ENCODE measurements at regions not wholly inside any gene's neighbourhood (a gene's known extent, or its start where the extent isn't known, plus 50 kb on each side); places are given as distances from the start of the nearest gene placed in this dataset.

DNA sequence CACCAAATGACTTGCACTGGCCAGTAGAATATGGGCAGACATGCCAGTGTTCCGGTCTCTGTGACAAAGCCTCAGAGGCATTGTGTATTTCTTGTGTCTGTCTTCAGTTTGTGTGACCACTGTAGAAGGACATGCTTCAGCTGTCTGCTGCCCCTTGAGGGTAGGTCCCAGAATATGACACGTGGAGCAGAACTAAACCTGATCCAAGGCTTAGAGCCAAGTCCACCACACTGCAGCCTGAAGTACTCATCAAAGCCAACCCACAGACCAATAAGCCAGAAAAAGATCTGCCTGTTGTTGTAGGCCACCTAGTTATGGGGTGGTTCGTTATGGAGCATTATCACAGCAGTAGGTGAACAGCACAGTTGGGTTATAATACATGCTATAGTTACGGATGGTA lies 468.9 kb downstream of the PSAT1 start:
- no peaks in the 10 kb centered on the region for H3K36me3 ChIP-seq

DNA sequence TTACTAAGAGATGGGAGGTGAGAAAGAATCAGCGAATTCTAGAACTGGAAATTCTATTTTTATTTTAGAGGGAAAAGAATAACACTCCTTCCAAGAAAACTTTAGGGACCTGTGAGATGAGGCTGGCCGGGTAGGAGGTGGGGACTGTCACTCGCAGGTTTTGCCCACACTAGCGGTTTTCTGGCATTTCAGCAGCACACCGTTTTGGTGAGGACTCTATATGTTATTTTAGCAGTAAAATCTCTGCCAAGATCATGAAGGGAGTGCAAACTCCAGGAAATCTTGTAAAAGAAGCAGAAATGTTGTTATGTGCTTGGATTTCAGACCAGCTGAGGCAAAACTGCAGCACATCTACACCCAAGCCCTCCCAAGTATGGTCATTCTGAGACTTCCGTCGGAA lies 470.6 kb downstream of the PSAT1 start:
- Histone ChIP-seq H3K4me3 (no peak overlapping the region), H3K4me1 (no peaks in the 10 kb centered on the region), H3K27me3 (no peaks in the 10 kb centered on the region), H3K9me3 (no peaks in the 10 kb centered on the region), H3K27ac (no peak overlapping the region), H3K36me3 (no peaks in the 10 kb centered on the region)
- TF ChIP-seq, protein P1, sequence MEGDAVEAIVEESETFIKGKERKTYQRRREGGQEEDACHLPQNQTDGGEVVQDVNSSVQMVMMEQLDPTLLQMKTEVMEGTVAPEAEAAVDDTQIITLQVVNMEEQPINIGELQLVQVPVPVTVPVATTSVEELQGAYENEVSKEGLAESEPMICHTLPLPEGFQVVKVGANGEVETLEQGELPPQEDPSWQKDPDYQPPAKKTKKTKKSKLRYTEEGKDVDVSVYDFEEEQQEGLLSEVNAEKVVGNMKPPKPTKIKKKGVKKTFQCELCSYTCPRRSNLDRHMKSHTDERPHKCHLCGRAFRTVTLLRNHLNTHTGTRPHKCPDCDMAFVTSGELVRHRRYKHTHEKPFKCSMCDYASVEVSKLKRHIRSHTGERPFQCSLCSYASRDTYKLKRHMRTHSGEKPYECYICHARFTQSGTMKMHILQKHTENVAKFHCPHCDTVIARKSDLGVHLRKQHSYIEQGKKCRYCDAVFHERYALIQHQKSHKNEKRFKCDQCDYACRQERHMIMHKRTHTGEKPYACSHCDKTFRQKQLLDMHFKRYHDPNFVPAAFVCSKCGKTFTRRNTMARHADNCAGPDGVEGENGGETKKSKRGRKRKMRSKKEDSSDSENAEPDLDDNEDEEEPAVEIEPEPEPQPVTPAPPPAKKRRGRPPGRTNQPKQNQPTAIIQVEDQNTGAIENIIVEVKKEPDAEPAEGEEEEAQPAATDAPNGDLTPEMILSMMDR (IDR thresholded peaks at IDR 0.05) = no peak
- no peak for DNase-seq (ENCODE audit: low spot score)

More for the DNA sequence above, 468.9 kb downstream of the PSAT1 start:
- no peaks in the 10 kb centered on the region for H3K9me3 ChIP-seq
- TF ChIP-seq, protein P1 (IDR thresholded peaks at IDR 0.05) = no peak
- no peak for DNase-seq (ENCODE audit: low spot score)
- H3K27ac ChIP-seq = no peak overlapping the region
- H3K4me1 ChIP-seq = no peaks in the 10 kb centered on the region
- H3K4me3 ChIP-seq = no peak overlapping the region
- H3K27me3 ChIP-seq = no peaks in the 10 kb centered on the region

DNA sequence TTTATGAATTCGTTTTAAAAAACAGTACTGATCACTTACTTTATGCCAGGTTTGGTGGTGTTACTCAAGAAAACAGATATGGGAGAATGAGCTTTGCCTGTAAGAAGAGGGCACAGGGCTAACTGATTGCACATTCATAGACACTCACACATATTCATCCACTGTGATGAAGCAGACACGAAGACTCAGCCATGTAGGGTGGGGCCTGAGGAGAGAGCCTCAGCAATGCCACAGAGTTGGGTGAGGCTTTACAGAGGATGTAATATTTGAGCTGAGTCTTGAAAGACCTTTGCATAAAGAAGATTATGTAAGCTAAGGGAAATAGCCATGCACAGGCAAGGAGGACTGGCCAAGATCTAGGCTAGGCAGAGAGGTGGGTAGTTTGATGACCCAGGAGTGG lies 472.8 kb downstream of the PSAT1 start:
- Histone ChIP-seq H3K4me3 (no peak overlapping the region), H3K27me3 (no peaks in the 10 kb centered on the region), H3K4me1 (no peaks in the 10 kb centered on the region), H3K27ac (no peak overlapping the region), H3K9me3 (no peaks in the 10 kb centered on the region), H3K36me3 (no peaks in the 10 kb centered on the region)
- no peak for DNase-seq (ENCODE audit: low spot score)
- TF ChIP-seq, protein P1 (IDR thresholded peaks at IDR 0.05) = no peak

DNA sequence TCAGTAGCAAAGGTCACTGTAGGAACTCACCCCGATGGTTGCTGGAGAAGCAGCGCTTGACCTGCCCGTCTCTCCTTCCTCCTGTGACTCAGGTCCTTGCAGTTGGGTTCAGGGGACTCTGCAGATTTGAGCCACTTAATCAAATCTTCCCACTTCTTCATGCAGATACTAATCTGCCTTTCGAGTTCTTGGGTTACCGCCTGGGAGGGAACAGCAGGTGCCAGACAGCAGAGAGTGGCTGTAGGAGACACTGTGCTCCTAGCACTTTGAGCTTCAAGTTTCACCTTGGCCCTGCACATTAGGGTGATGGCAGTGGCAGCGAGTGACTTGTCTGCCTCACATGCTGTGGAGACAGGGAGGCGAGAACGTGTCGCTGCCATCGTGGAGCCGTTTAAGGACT lies 478.3 kb downstream of the PSAT1 start:
- Histone ChIP-seq H3K27me3 (no peaks in the 10 kb centered on the region), H3K27ac (no peak overlapping the region), H3K9me3 (no peaks in the 10 kb centered on the region), H3K4me3 (no peak overlapping the region), H3K36me3 (no peaks in the 10 kb centered on the region), H3K4me1 (no peaks in the 10 kb centered on the region)
- no peak for DNase-seq (ENCODE audit: low spot score)
- TF ChIP-seq, protein P1 (IDR thresholded peaks at IDR 0.05) = no peak

DNA sequence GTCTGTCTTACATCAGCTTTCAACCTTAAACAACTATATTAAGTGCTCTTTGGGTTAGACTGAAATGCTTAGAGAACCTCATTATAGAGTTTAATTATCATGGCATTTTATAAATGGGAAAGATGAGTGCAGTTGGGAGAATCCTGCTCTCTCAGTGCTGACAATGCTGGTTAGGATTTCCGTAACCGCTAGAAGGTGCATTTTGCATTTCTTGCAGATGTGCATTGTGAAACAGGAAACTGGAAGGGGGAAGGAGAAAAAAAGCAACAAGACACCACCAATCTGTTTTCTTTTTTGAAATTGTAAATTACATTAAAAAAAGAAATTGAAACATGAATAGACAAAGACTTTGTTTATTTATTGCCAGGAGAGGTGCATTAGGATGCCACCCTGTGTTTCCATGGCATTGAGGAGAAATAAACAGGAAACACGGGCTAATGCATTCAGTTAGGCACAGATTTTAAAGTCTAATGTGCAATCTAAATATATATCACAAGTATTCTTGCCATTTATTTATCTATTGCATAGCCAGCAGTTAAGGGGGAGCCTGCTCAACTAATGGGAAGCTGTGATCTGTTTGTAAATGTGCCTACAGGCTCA lies 478.9 kb downstream of the PSAT1 start:
- H3K4me3 ChIP-seq = no peak overlapping the region

More for the DNA sequence above, 478.9 kb downstream of the PSAT1 start:
- no peak for DNase-seq (ENCODE audit: low spot score)
- no peaks in the 10 kb centered on the region for H3K27me3 ChIP-seq
- TF ChIP-seq, protein P1 (IDR thresholded peaks at IDR 0.05) = no peak
- H3K36me3 ChIP-seq = no peaks in the 10 kb centered on the region
- H3K27ac ChIP-seq = no peak overlapping the region
- no peaks in the 10 kb centered on the region for H3K9me3 ChIP-seq
- H3K4me1 ChIP-seq = no peaks in the 10 kb centered on the region
